Stimulated activated CD4-positive, alpha-beta T cell treated with anti-CD3 and anti-CD28 coated beads, Interleukin-15, amount 100 ng/mL, for 48 hours (primary cell): ENCODE measurements at regions not wholly inside any gene's neighbourhood (a gene's known extent, or its start where the extent isn't known, plus 50 kb on each side); places are given as distances from the start of the nearest gene placed in this dataset.

Source experiments
- DNase-seq, 2 donors: peaks; one replicate each; pipeline ENCODE4 v3.0.0-alpha.2; 2020; ENCODE audit warnings: low read depth in 2 of 2

- DNase-seq, result no peak
These were observed 293.8 kb upstream of the FBXL7 start for GRCh38 chr5:15206133-15206532.

- no peak for DNase-seq
These were observed 296.6 kb upstream of the FBXL7 start for GRCh38 chr5:15203376-15203775.

- DNase-seq, result no peak
These were observed 309.0 kb upstream of the FBXL7 start for GRCh38 chr5:15191012-15191411.

GRCh38 chr5:15183520-15183919 lies 311.9 kb upstream of the ANKH start:
- DNase-seq, result no peak

- DNase-seq, result no peak
These were observed 298.6 kb upstream of the ANKH start for GRCh38 chr5:15170173-15170572.

- no peak for DNase-seq
These were observed 296.8 kb upstream of the ANKH start for GRCh38 chr5:15168358-15168757.

- no peak for DNase-seq
These were observed 288.5 kb upstream of the ANKH start for GRCh38 chr5:15160091-15160490.

GRCh38 chr5:15159606-15160005 lies 288.0 kb upstream of the ANKH start:
- no peak for DNase-seq

- DNase-seq, result no peak
These were observed 270.9 kb upstream of the ANKH start for GRCh38 chr5:15142458-15142857.

- DNase-seq, result no peak
These were observed 265.8 kb upstream of the ANKH start for GRCh38 chr5:15137414-15137813.

GRCh38 chr5:15135661-15136060 lies 264.1 kb upstream of the ANKH start:
- no peak for DNase-seq

- no peak for DNase-seq
These were observed 261.9 kb upstream of the ANKH start for GRCh38 chr5:15133456-15133965.

- DNase-seq, result no peak
These were observed 261.3 kb upstream of the ANKH start for GRCh38 chr5:15132816-15133405.

GRCh38 chr5:15131909-15132308 lies 260.3 kb upstream of the ANKH start:
- DNase-seq, result no peak

- no peak for DNase-seq
These were observed 253.4 kb upstream of the ANKH start for GRCh38 chr5:15124871-15125568.

GRCh38 chr5:15124461-15124860 lies 252.9 kb upstream of the ANKH start:
- DNase-seq, result no peak

- no peak for DNase-seq
These were observed 246.1 kb upstream of the ANKH start for GRCh38 chr5:15117688-15118087.

GRCh38 chr5:15116996-15117395 lies 245.4 kb upstream of the ANKH start:
- DNase-seq, result no peak

- no peak for DNase-seq
These were observed 235.1 kb upstream of the ANKH start for GRCh38 chr5:15106530-15107283.

GRCh38 chr5:15105799-15106393 lies 234.3 kb upstream of the ANKH start:
- DNase-seq, result peak in 1 of 2 donors; percentile 14

- no peak for DNase-seq
These were observed 232.3 kb upstream of the ANKH start for GRCh38 chr5:15103864-15104263.

- no peak for DNase-seq
These were observed 231.6 kb upstream of the ANKH start for GRCh38 chr5:15103130-15103529.
